Duodenal mucosa (tissue), 2 donors: ENCODE measurements at regions not wholly inside any gene's neighbourhood (a gene's known extent, or its start where the extent isn't known, plus 50 kb on each side); places are given as distances from the start of the nearest gene placed in this dataset.
"Not testable (repeated sequence)": the region's sequence is repeated elsewhere in the genome, so short reads cannot be mapped to it uniquely, and the experiment has no call there.

Experiments used
- H3K27ac ChIP-seq: one replicate; pipeline ENCODE4 v1.7.0; 2013; ENCODE audit warnings: low read depth, low read length
- H3K27me3 ChIP-seq, 2 donors: one replicate each; pipeline ENCODE4 v1.7.0; 2013; ENCODE audit warnings: low read length in 2 of 2, control low read depth in 1 of 2; ENCODE audit not compliant: insufficient read depth in 2 of 2, control insufficient read depth in 1 of 2
- H3K36me3 ChIP-seq, 2 donors: one replicate each; pipeline ENCODE4 v1.7.0; 2013; ENCODE audit warnings: low read length in 2 of 2, control low read depth in 1 of 2; ENCODE audit not compliant: insufficient read depth in 2 of 2, control insufficient read depth in 1 of 2
- H3K4me1 ChIP-seq, 2 donors: one replicate each; pipeline ENCODE4 v1.7.0; 2013; ENCODE audit warnings: low read length in 2 of 2, control low read depth in 1 of 2; ENCODE audit not compliant: insufficient read depth in 2 of 2, control insufficient read depth in 1 of 2
- H3K4me3 ChIP-seq, 2 donors: one replicate each; pipeline ENCODE4 v1.7.0; 2013; ENCODE audit warnings: low read length in 2 of 2, low read depth in 1 of 2
- H3K9ac ChIP-seq, 2 donors: one replicate each; pipeline ENCODE4 v1.7.0; 2013; ENCODE audit warnings: low read length in 2 of 2, low read depth in 1 of 2
- H3K9me3 ChIP-seq, 2 donors: one replicate each; pipeline ENCODE4 v1.7.0; 2013; ENCODE audit warnings: low read length in 2 of 2, control low read depth in 1 of 2; ENCODE audit not compliant: control insufficient read depth in 1 of 2

DNA sequence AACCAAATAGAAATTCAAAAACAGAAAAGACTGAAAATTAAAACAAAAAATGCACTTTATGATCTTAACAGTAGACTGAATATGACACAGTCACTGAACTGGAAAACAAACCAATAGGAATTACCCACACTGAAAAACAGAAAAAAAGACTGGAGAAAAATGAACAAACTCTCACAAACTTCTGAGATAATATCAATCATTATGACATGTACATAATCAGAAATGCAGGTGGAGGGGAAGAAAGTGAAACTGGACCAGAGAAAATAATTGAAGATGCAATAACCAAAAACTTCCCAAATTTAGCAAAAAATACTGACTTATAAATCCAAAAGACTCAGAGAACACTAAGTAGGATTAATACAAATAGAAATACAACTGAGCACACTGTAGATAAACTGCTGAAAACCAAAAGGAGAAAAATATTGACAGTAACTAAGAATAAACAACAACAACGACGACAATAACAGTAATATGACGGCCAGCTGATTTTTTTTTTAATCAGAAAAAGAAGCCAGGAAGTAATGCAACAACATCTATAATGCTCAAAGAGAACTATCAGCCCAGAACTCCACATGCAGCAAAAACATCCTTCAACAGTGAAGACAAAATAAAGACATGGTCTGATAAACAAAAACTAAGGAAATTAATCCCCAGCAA is 108.1 kb downstream of the ZFAND4 start:
- H3K4me1 ChIP-seq = no peaks in the 10 kb centered on the region
- peaks cover 0 to 2% of the 10 kb centered on the region in 2 donors for H3K9me3 ChIP-seq
- H3K9ac ChIP-seq = no peak overlapping the region
- H3K27ac ChIP-seq = no peak overlapping the region
- H3K36me3 ChIP-seq = no peaks in the 10 kb centered on the region
- H3K4me3 ChIP-seq = no peak overlapping the region
- H3K27me3 ChIP-seq = no peaks in the 10 kb centered on the region

DNA sequence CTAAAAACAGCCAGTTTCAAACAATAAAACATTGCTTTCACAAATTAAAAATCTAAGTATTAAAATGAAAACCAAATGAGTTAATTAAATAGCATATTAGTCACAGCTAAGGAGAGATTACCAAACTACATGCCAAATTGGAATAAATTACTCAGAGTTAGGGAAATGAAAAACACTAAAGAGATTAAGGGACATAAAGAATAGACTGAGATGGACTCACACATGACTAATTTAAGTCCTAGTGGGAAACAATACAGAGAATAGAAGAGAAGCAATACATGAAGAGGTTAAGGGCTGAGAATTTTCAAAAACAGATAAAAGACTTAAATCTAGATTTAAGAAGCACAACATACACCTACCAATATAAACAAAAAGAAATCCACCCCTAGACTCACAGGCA is 110.6 kb downstream of the ZFAND4 start:
- no peak overlapping the region for H3K9ac ChIP-seq
- H3K9me3 ChIP-seq = peaks cover 0 to 2% of the 10 kb centered on the region in 2 donors
- H3K36me3 ChIP-seq = no peaks in the 10 kb centered on the region
- H3K4me1 ChIP-seq = peaks cover 5 to 7% of the 10 kb centered on the region in 2 donors
- no peaks in the 10 kb centered on the region for H3K27me3 ChIP-seq
- no peak overlapping the region for H3K4me3 ChIP-seq
- no peak overlapping the region for H3K27ac ChIP-seq

DNA sequence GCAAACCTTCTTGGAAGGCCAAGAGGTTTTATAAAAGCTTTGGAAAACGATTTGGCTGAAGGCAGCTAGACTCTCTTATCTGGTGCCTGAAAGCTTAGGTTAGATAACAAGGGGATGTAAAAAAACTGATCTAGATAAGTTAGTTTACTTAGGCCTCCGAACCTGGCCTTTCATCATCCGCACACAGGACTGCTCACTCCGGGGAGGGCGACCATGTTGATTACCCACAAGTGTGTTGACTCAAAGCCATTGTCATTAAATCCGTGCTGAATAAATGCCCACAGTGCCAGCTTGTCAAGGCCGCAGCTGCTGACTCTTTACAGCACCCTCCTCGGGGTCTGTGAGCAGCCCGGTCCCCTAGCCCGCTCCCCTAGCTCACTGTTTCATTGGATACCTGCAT is 112.3 kb downstream of the ZFAND4 start:
- Histone ChIP-seq H3K9ac (no peak overlapping the region), H3K4me1 (peaks cover 5 to 7% of the 10 kb centered on the region in 2 donors), H3K27me3 (no peaks in the 10 kb centered on the region), H3K27ac (no peak overlapping the region), H3K36me3 (no peaks in the 10 kb centered on the region), H3K9me3 (peaks cover 0 to 2% of the 10 kb centered on the region in 2 donors), H3K4me3 (no peak overlapping the region)

GRCh38 chr10:45558425-45558824 is 114.1 kb downstream of the ZFAND4 start:
- H3K4me3 ChIP-seq = no peak overlapping the region
- no peaks in the 10 kb centered on the region for H3K27me3 ChIP-seq
- H3K9ac ChIP-seq = no peak overlapping the region
- H3K4me1 ChIP-seq = peaks cover 5 to 7% of the 10 kb centered on the region in 2 donors
- peaks cover 0 to 2% of the 10 kb centered on the region in 2 donors for H3K9me3 ChIP-seq
- no peaks in the 10 kb centered on the region for H3K36me3 ChIP-seq
- no peak overlapping the region for H3K27ac ChIP-seq

DNA sequence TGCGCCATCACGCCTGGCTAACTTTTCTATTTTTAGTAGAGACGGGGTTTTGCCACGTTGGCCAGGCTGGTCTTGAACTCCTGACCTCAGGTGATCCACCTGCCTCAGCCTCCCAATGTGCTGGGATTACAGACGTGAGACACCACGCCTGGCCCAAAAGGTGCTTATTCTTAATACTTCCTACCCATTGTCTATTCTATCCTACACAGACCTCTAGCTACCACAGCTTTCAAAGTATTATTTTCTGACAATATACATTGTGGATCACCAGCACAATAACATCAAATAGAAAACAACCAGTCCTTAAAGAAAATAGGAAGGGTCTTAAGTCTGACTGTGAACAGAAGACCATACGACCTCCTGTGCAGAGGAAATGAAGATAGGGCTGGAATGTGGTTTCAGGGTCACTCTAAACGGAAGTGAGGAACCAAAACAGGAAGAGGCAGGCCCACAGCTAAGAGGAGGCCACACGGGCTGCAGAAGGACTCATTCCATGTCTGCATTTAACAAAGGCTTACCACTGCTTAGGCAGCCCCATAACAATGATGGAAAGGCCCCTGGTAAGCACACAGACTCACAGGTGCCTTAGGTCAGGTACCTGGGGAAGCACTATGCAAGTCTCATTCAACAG is 115.2 kb downstream of the ZFAND4 start:
- peak overlapping the region in 1 of 2 donors; percentile 2 for H3K4me3 ChIP-seq
- no peaks in the 10 kb centered on the region for H3K27me3 ChIP-seq
- H3K9ac ChIP-seq = no peak overlapping the region
- H3K4me1 ChIP-seq = peaks cover 5 to 7% of the 10 kb centered on the region in 2 donors
- H3K36me3 ChIP-seq = no peaks in the 10 kb centered on the region
- peaks cover 0 to 2% of the 10 kb centered on the region in 2 donors for H3K9me3 ChIP-seq
- H3K27ac ChIP-seq = no peak overlapping the region

DNA sequence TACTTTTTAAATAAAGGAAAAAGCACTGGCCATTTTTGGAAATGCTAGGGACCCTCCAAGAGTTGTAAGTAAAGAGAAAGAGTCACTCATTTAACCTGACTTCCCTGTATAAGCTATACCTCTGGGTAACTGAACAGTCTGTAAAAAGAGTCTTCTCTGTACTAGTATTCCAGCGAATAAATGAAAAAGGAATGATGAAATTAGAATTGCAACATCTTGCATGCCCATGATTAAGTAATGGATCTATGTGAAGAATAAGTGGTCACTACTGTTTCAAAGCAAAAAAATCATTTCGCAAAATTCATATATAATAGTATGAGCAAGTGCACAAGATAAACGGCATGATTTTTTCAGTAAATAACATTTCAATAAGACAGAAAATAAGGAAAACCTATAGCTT is 116.8 kb downstream of the ZFAND4 start:
- H3K27me3 ChIP-seq = no peaks in the 10 kb centered on the region
- H3K4me1 ChIP-seq = peaks cover 5 to 7% of the 10 kb centered on the region in 2 donors
- peaks cover 0 to 2% of the 10 kb centered on the region in 2 donors for H3K9me3 ChIP-seq
- no peak overlapping the region for H3K4me3 ChIP-seq
- no peak overlapping the region for H3K27ac ChIP-seq
- H3K9ac ChIP-seq = no peak overlapping the region
- H3K36me3 ChIP-seq = no peaks in the 10 kb centered on the region

DNA sequence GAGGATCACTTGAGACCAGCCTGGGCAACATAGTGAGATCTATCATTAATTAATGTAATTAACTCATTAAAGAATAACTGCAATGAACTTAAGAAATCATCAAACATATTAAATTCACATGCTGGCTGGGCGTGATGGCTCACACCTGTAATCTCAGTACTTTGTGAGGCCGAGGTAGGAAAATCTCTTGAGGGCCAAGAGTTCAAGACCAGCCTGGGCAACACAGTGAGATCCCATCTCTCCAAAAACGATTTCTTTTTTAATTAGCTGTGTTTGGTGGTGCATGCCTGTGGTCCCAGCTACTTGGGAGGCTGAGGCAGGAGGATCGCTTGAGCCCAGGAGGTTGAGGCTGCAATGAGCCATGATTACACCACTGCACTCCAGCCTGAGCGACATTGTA is 117.2 kb downstream of the ZFAND4 start:
- H3K4me1 ChIP-seq, H3K9me3 ChIP-seq, H3K9ac ChIP-seq, H3K4me3 ChIP-seq, H3K27me3 ChIP-seq, H3K36me3 ChIP-seq, H3K27ac ChIP-seq: not testable (repeated sequence)

DNA sequence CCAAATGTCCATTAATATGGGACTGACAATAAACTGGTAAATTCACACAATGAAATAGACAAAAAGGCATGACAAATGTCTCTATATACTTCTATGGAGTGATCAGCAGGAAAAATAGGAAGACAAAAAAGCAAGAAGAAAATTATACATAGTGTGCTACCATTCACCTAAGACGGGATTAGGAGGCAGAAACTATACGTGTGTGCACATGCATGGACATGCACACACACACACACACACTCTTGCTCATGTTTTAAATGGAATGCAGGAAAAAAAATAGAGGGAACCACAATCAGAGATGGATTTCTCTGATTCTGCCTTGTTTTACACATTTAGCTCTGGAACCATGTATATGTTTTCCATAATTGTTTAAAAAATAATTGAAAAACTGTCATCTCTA is 119.0 kb downstream of the ZFAND4 start:
- H3K27ac ChIP-seq = no peak overlapping the region
- no peaks in the 10 kb centered on the region for H3K9me3 ChIP-seq
- H3K36me3 ChIP-seq = peaks cover 0 to 5% of the 10 kb centered on the region in 2 donors
- no peak overlapping the region for H3K4me3 ChIP-seq
- peaks cover 5 to 7% of the 10 kb centered on the region in 2 donors for H3K4me1 ChIP-seq
- no peak overlapping the region for H3K9ac ChIP-seq
- H3K27me3 ChIP-seq = no peaks in the 10 kb centered on the region

GRCh38 chr10:45553155-45553554 is 119.4 kb downstream of the ZFAND4 start:
- H3K27ac ChIP-seq = no peak overlapping the region
- H3K36me3 ChIP-seq = peaks cover 0 to 5% of the 10 kb centered on the region in 2 donors
- H3K4me3 ChIP-seq = no peak overlapping the region
- H3K27me3 ChIP-seq = no peaks in the 10 kb centered on the region
- no peaks in the 10 kb centered on the region for H3K9me3 ChIP-seq
- peaks cover 3 to 4% of the 10 kb centered on the region in 2 donors for H3K4me1 ChIP-seq
- H3K9ac ChIP-seq = no peak overlapping the region

DNA sequence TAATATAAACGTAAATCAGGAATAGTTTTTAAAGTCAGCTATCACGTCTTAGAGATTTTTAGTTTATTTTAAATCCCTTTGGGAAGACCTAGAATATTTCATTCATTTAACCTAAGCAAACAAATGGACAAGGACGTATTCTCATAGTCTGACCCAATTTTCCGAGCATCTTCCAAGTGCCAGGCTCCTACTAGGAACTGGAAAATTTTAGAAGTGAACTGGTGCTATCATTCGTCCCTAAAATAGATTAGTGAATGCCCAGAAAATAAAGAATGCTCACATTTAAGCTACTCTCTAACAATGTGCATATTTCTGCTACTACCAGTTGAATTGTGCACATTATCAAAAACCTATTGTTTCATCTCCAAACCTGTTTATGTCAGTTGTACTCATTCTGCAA is 120.1 kb downstream of the ZFAND4 start:
- no peak overlapping the region for H3K27ac ChIP-seq

More for the DNA sequence above, 120.1 kb downstream of the ZFAND4 start:
- H3K27me3 ChIP-seq = no peaks in the 10 kb centered on the region
- H3K4me3 ChIP-seq = no peak overlapping the region
- no peaks in the 10 kb centered on the region for H3K9me3 ChIP-seq
- H3K36me3 ChIP-seq = peaks cover 0 to 5% of the 10 kb centered on the region in 2 donors
- no peak overlapping the region for H3K9ac ChIP-seq
- H3K4me1 ChIP-seq = no peaks in the 10 kb centered on the region
